ENCODE measurements at regions not wholly inside any gene's neighbourhood (a gene's known extent, or its start where the extent isn't known, plus 50 kb on each side); places are given as distances from the start of the nearest gene placed in this dataset.

- Histone ChIP-seq H3K4me3 (no peak overlapping the region), H3K9me1 (ENCODE audit: control insufficient read depth, insufficient read depth, low read length) (no peaks in the 10 kb centered on the region), H3K27me3 (ENCODE audit: control insufficient read depth in 2 of 2, insufficient read depth in 2 of 2, low read length in 2 of 2) (no peaks in the 10 kb centered on the region), H3K36me3 (ENCODE audit: control insufficient read depth, insufficient read depth, low read length) (no peaks in the 10 kb centered on the region), H2AFZ (ENCODE audit: low read depth, low read length) (no peak overlapping the region), H3K79me2 (ENCODE audit: control insufficient read depth, insufficient read depth, low read length) (no peaks in the 10 kb centered on the region), H3K27ac (ENCODE audit: extremely low read depth, low read depth, low read length) (no peak overlapping the region), H4K20me1 (replicated peaks; ENCODE audit: control insufficient read depth, insufficient read depth, low read length) (no peaks in the 10 kb centered on the region), H3K9me3 (replicated peaks; ENCODE audit: control insufficient read depth, insufficient read depth, low read depth, low read length) (no peaks in the 10 kb centered on the region), H3K4me2 (ENCODE audit: insufficient read depth, low read length) (no peak overlapping the region), H3K4me1 (replicated peaks in 1 of 2; ENCODE audit: control insufficient read depth in 2 of 2, insufficient read depth in 2 of 2, low read length in 2 of 2) (no peaks in the 10 kb centered on the region), H3K9ac (ENCODE audit: insufficient read depth in 1 of 2, low read depth in 2 of 2, low read length in 2 of 2) (no peak overlapping the region)
- no peak for DNase-seq (ENCODE audit: extremely low read depth in 1 of 4, low spot score in 3 of 4)
- in situ Hi-C loops (cut with MboI) (no loop called here), intact Hi-C loops (cut with micrococcal nuclease) (no loop called here)
- no peak for TF ChIP-seq ZBTB17 (CRISPR knock-in tag; IDR thresholded peaks at IDR 0.05)
- no peak for TF ChIP-seq GABPB2 (CRISPR knock-in tag; conservative IDR thresholded peaks at IDR 0.05)
- no peak for TF ChIP-seq ARHGAP35 (IDR thresholded peaks at IDR 0.05; ENCODE audit: partially characterized antibody)
- TF ChIP-seq SETDB1 (IDR thresholded peaks at IDR 0.05; ENCODE audit: low read length): no peak
- no peak for TF ChIP-seq SRSF7 (optimal IDR thresholded peaks at IDR 0.05; ENCODE audit: low read depth, low read length)
- TF ChIP-seq KAT7 (CRISPR knock-in tag; IDR thresholded peaks at IDR 0.05; ENCODE audit: borderline replicate concordance): no peak
- no peak for TF ChIP-seq LARP7 (IDR thresholded peaks at IDR 0.05)
- 2% methylated on average over 3 of the region's 3 CpGs for WGBS (ENCODE audit: insufficient coverage, low coverage, missing lambda C conversion rate)
- ChIA-PET CTCF (ENCODE audit: low intra/inter-chr PET ratio) (no interaction called here), POLR2A (no interaction called here)
- no TSS peak for BruUV-seq (replicated peaks)
- no peak for ATAC-seq
- no peak for FAIRE-seq
These were observed 198.1 kb downstream of the CSNK1G3 start for GRCh38 chr5:123710031-123710430.

- H3K9me3 ChIP-seq (replicated peaks; ENCODE audit: control insufficient read depth, insufficient read depth, low read depth, low read length): no peaks in the 10 kb centered on the region
- ChIA-PET CTCF (ENCODE audit: low intra/inter-chr PET ratio) (no interaction called here), POLR2A (no interaction called here)
- no peak for ATAC-seq
- in situ Hi-C loops (cut with MboI) (no loop called here), intact Hi-C loops (cut with micrococcal nuclease) (no loop called here)
- BruUV-seq (replicated peaks): no TSS peak
- DNase-seq (ENCODE audit: extremely low read depth in 1 of 4, low spot score in 3 of 4): no peak
- no peak overlapping the region for H3K9ac ChIP-seq (ENCODE audit: insufficient read depth in 1 of 2, low read depth in 2 of 2, low read length in 2 of 2)
- H3K4me2 ChIP-seq (ENCODE audit: insufficient read depth, low read length): no peak overlapping the region
- no peaks in the 10 kb centered on the region for H3K9me1 ChIP-seq (ENCODE audit: control insufficient read depth, insufficient read depth, low read length)
- no peaks in the 10 kb centered on the region for H3K27me3 ChIP-seq (ENCODE audit: control insufficient read depth in 2 of 2, insufficient read depth in 2 of 2, low read length in 2 of 2)
- no peak overlapping the region for H2AFZ ChIP-seq (ENCODE audit: low read depth, low read length)
- H3K4me3 ChIP-seq: no peak overlapping the region
- H3K27ac ChIP-seq (ENCODE audit: extremely low read depth, low read depth, low read length): no peak overlapping the region
- no peaks in the 10 kb centered on the region for H3K36me3 ChIP-seq (ENCODE audit: control insufficient read depth, insufficient read depth, low read length)
- H3K4me1 ChIP-seq (replicated peaks in 1 of 2; ENCODE audit: control insufficient read depth in 2 of 2, insufficient read depth in 2 of 2, low read length in 2 of 2): no peaks in the 10 kb centered on the region
- WGBS (ENCODE audit: insufficient coverage, low coverage, missing lambda C conversion rate): 7% methylated on average over 1 of the region's 1 CpG
- no peak for FAIRE-seq
- H3K79me2 ChIP-seq (ENCODE audit: control insufficient read depth, insufficient read depth, low read length): no peaks in the 10 kb centered on the region
- H4K20me1 ChIP-seq (replicated peaks; ENCODE audit: control insufficient read depth, insufficient read depth, low read length): no peaks in the 10 kb centered on the region
- TF ChIP-seq NKRF (IDR thresholded peaks at IDR 0.05; ENCODE audit: borderline replicate concordance): no peak
- TF ChIP-seq IRF9 (tag; IDR thresholded peaks at IDR 0.05): no peak
- no peak for TF ChIP-seq POLR2AphosphoS5 (IDR thresholded peaks at IDR 0.05; ENCODE audit: control insufficient read depth, insufficient read depth, low read depth, low read length)
- no peak for TF ChIP-seq ZNF232 (CRISPR knock-in tag; IDR thresholded peaks at IDR 0.05)
- no peak for TF ChIP-seq ZNF830 (CRISPR knock-in tag; IDR thresholded peaks at IDR 0.05)
- TF ChIP-seq ETV5 (CRISPR knock-in tag; IDR thresholded peaks at IDR 0.05; ENCODE audit: low read depth): no peak
- TF ChIP-seq PHB (CRISPR knock-in tag; IDR thresholded peaks at IDR 0.05): no peak
- TF ChIP-seq MNT (conservative IDR thresholded peaks at IDR 0.05): no peak
These were observed 197.4 kb downstream of the CSNK1G3 start for GRCh38 chr5:123709422-123709821.

Measured in K562 (cell line).